Left lung (tissue), 4 donors: ENCODE measurements at regions not wholly inside any gene's neighbourhood (a gene's known extent, or its start where the extent isn't known, plus 50 kb on each side); places are given as distances from the start of the nearest gene placed in this dataset.

Source experiments
- ATAC-seq: fragments of 200-7000 bp; cut with Tn5 transposase; one replicate; pipeline ENCODE4 v1.9.1; 2020; ENCODE audit warnings: moderate library complexity
- DNase-seq, 4 donors: peaks; one replicate each; pipeline ENCODE4 v3.0.0-alpha.2; 2013 to 2020
- H3K27ac ChIP-seq, 2 donors: fragments of 200-600 bp; sonication (generic) in 1 of 2; one replicate each; pipeline versions ENCODE4 v1.5.0 to v1.8.0; 2020 to 2021
- H3K27me3 ChIP-seq, 2 donors: fragments of 200-600 bp; sonication (generic) in 1 of 2; one replicate each; pipeline versions ENCODE4 v1.5.0 to v1.8.0; 2020 to 2021
- H3K36me3 ChIP-seq, 2 donors: fragments of 200-600 bp; sonication (generic) in 1 of 2; one replicate each; pipeline versions ENCODE4 v1.5.0 to v1.8.0; 2020 to 2021
- H3K4me1 ChIP-seq, 2 donors: fragments of 200-600 bp; one replicate each; pipeline ENCODE4 v1.8.0; 2021
- H3K4me3 ChIP-seq, 2 donors: fragments of 200-600 bp; sonication (generic) in 1 of 2; one replicate each; pipeline versions ENCODE4 v1.5.0 to v1.8.0; 2020 to 2021; ENCODE audit warnings: mild to moderate bottlenecking in 1 of 2
- H3K9me3 ChIP-seq, 2 donors: fragments of 200-600 bp; sonication (generic) in 1 of 2; one replicate each; pipeline versions ENCODE4 v1.5.0 to v1.8.0; 2020 to 2021
- intact Hi-C, 2 donors: fragments of 100-400 bp; cut with DNase I; formaldehyde crosslinking; loops; one replicate each; pipeline versions ENCODE4 v1.11.2 to v1.14.2; 2022
- TF ChIP-seq, protein P1 (sequence below), 2 donors: fragments of 200-600 bp; sonication (generic) in 1 of 2; IDR thresholded peaks; one replicate each; pipeline versions ENCODE4 v1.5.0 to v1.8.0; 2021; ENCODE audit warnings: antibody characterized with exemption in 2 of 2
- donor health status: DM: no; HTN: yes; CAD: no.
- donor health status: DM: no; HTN: no; CAD: no.

DNA sequence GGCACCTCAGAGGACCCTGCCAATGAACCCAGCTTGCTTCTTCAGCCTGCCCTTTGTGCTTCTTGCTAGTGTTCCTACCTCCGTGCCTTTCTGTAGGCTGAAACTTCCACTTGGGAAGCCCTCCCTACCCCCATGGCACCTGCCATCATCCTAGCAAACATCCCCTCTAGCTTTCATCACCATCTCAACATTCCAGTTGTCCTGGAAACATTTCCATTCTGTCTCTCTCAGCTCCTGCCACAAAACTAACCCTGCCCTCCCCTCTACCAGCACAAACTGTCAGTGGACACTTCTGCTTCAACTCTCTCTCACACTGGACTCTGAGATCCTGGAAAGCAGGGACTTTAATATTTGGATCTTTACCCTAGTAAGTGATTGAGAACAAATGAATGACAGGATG lies 525.8 kb upstream of the TENM4 start:
- TF ChIP-seq, protein P1, sequence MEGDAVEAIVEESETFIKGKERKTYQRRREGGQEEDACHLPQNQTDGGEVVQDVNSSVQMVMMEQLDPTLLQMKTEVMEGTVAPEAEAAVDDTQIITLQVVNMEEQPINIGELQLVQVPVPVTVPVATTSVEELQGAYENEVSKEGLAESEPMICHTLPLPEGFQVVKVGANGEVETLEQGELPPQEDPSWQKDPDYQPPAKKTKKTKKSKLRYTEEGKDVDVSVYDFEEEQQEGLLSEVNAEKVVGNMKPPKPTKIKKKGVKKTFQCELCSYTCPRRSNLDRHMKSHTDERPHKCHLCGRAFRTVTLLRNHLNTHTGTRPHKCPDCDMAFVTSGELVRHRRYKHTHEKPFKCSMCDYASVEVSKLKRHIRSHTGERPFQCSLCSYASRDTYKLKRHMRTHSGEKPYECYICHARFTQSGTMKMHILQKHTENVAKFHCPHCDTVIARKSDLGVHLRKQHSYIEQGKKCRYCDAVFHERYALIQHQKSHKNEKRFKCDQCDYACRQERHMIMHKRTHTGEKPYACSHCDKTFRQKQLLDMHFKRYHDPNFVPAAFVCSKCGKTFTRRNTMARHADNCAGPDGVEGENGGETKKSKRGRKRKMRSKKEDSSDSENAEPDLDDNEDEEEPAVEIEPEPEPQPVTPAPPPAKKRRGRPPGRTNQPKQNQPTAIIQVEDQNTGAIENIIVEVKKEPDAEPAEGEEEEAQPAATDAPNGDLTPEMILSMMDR (IDR thresholded peaks at IDR 0.05), result no peak
- H3K4me1 ChIP-seq, result no peaks in the 10 kb centered on the region
- H3K36me3 ChIP-seq, result no peaks in the 10 kb centered on the region
- H3K27ac ChIP-seq, result no peak overlapping the region
- H3K4me3 ChIP-seq, result no peak overlapping the region
- ATAC-seq, result no peak
- H3K27me3 ChIP-seq, result no peaks in the 10 kb centered on the region
- intact Hi-C loops, result no loop called here
- no peaks in the 10 kb centered on the region for H3K9me3 ChIP-seq
- no peak for DNase-seq

DNA sequence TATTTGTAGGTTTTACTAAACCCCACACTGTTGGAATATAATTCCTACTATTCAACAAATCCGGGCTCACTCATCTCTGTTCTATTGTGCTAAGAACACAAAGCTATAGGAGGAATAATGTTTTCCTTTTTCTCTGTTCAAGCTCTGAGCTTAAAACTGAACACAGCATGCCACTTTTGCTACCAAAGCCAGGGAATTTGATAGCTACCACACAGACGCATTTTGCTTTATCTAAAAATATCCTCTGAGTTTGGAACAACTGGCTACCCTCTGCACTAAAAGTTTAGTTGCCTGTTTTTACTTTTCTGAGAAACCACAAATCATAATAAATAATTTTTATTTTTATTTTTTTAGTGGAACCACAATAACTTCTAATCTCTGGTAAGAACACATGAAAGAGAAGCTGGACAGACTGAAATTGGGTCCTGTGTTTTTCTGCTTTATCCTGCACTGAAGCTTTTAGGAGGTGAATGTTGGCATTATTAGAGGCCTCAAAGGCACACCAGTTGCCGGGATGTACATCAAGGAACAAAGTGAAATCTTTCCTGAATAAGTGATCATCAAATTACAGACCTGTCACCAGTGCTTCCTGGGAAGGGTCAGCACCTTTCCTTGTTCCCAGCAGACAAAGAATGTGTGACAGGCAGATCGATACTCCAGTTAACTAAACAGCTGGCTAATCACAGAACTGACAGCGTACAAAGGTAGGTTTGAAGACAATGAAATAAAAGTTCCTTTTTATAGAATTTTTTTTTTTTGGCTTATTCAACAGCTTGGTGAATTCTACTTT lies 523.2 kb upstream of the TENM4 start:
- Histone ChIP-seq H3K36me3 (no peaks in the 10 kb centered on the region), H3K4me1 (no peaks in the 10 kb centered on the region), H3K27ac (no peak overlapping the region), H3K27me3 (no peaks in the 10 kb centered on the region), H3K9me3 (peaks cover 0 to 14% of the 10 kb centered on the region in 2 donors), H3K4me3 (no peak overlapping the region)
- ATAC-seq, result no peak
- TF ChIP-seq, protein P1 (IDR thresholded peaks at IDR 0.05), result no peak
- intact Hi-C loops, result no loop called here
- no peak for DNase-seq

DNA sequence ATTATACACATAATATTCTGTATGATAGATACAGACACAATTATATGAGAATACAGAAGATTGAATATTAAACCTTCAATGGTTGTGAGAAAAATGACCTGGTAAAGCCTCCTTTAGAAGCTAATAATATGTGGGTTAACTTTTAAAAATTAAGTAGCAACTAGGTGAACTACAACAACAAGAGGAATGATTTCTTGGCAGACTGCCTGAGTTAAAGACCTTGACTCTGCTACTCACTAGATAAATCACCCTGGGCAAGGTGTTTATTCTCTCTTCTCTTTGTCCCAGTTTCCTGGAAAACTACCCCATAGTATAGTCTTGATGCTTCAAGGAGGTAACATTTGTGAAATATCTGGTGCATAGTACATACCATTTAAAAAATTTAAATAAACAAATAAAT lies 519.6 kb upstream of the TENM4 start:
- H3K4me3 ChIP-seq, result no peak overlapping the region
- H3K27me3 ChIP-seq, result no peaks in the 10 kb centered on the region
- H3K36me3 ChIP-seq, result no peaks in the 10 kb centered on the region
- no peaks in the 10 kb centered on the region for H3K4me1 ChIP-seq
- no peak overlapping the region for H3K27ac ChIP-seq
- H3K9me3 ChIP-seq, result peaks cover 0 to 27% of the 10 kb centered on the region in 2 donors
- intact Hi-C loops, result no loop called here
- DNase-seq, result no peak
- no peak for ATAC-seq
- TF ChIP-seq, protein P1 (IDR thresholded peaks at IDR 0.05), result no peak

DNA sequence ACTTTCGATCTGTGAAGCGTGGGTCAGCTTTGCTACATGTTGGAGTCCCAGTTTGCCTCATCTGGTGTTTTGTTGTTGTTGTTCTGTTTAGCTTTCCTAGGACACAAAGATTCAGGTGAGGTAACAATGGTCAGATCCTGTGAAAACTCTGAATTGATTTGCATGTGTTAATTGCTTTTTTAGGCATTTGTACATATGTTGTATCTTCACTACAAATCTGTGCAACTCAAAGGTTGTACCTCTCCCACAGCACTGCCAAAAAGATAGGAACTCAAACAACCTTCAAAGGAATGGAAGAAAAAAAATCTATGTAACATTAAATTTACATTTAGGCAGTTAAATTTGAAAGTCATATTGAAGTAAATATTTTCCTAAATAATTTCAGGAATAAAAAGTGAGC lies 518.5 kb upstream of the TENM4 start:
- intact Hi-C loops, result no loop called here
- Histone ChIP-seq H3K36me3 (no peaks in the 10 kb centered on the region), H3K9me3 (peaks cover 0 to 27% of the 10 kb centered on the region in 2 donors), H3K27ac (no peak overlapping the region), H3K27me3 (no peaks in the 10 kb centered on the region), H3K4me1 (no peaks in the 10 kb centered on the region), H3K4me3 (no peak overlapping the region)
- TF ChIP-seq, protein P1 (IDR thresholded peaks at IDR 0.05), result no peak
- DNase-seq (no peak), ATAC-seq (no peak)

DNA sequence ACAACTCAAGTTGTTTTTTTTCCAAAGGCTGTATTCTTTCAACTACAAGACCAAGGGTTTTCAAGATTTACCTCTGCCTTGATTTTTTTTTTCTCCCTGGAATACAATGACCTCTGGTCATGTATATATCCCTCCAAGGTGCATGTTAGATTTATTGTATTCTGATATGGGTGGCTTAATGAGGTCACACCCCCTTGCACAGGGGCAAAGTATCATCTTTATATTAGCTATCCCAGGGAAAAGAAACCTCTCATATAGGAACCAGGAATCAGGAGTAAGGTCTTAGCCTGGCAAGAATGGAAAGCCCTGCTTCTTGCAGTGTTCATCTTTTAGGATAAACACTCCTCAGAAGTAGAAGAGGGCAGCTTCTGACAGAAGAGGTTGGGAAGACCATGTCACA lies 516.9 kb upstream of the TENM4 start:
- Histone ChIP-seq H3K4me1 (no peaks in the 10 kb centered on the region), H3K36me3 (no peaks in the 10 kb centered on the region), H3K27ac (no peak overlapping the region), H3K9me3 (peaks cover 0 to 27% of the 10 kb centered on the region in 2 donors), H3K27me3 (no peaks in the 10 kb centered on the region), H3K4me3 (no peak overlapping the region)
- TF ChIP-seq, protein P1 (IDR thresholded peaks at IDR 0.05), result no peak
- intact Hi-C loops, result no loop called here
- ATAC-seq (no peak), DNase-seq (no peak)
